H1 (cell line): ENCODE measurements at regions not wholly inside any gene's neighbourhood (a gene's known extent, or its start where the extent isn't known, plus 50 kb on each side); places are given as distances from the start of the nearest gene placed in this dataset.
A peak's percentile ranks its signal among the peaks of the same experiment; 100 is the strongest.

Experiments used
- CTCF ChIA-PET: fragments of 300-600 bp; sonication (Branson Sonifier 250); formaldehyde crosslinking; loops from one replicate; lab custom pipeline; 2021; ENCODE audit not compliant: partially characterized antibody; lab: Charles Lee
- POLR2A ChIA-PET: fragments of 300-600 bp; sonication (Branson Sonifier 250); formaldehyde crosslinking; loops from one replicate; lab custom pipeline; 2021; ENCODE audit warnings: inconsistent platforms; ENCODE audit not compliant: partially characterized antibody; lab: Charles Lee
- DNase-seq, 2 experiments: peaks; one replicate each; pipeline versions ENCODE4 v3.0.0 to v3.0.0-alpha.2; 2010 to 2022; ENCODE audit warnings: low spot score in 2 of 2, low read depth in 1 of 2, mixed read lengths in 1 of 2
- FAIRE-seq: peaks from 2 replicates; lab custom pipeline; 2011; peaks lifted over from hg19 to GRCh38; lab: Jason Lieb, UNC
- H2AFZ ChIP-seq: 2 replicates; pipeline ENCODE4 v1.8.1; 2012; ENCODE audit warnings: low read length, inconsistent platforms
- H2AK5ac ChIP-seq: 2 replicates; pipeline ENCODE4 v1.6.1; 2013; ENCODE audit warnings: low read depth, low read length
- H2BK120ac ChIP-seq: replicated peaks from 2 replicates; pipeline ENCODE3; 2013; ENCODE audit warnings: low read depth, low read length, inconsistent platforms
- H2BK12ac ChIP-seq: 2 replicates; pipeline ENCODE4 v1.6.1; 2013; ENCODE audit warnings: low read depth, low read length
- H2BK15ac ChIP-seq: 2 replicates; pipeline ENCODE4 v1.6.1; 2013; ENCODE audit warnings: low read length
- H2BK20ac ChIP-seq: 2 replicates; pipeline ENCODE4 v1.6.1; 2013; ENCODE audit warnings: low read length
- H2BK5ac ChIP-seq: 2 replicates; pipeline ENCODE4 v1.6.1; 2013; ENCODE audit warnings: low read depth, low read length
- H3K14ac ChIP-seq: 2 replicates; pipeline ENCODE4 v1.6.1; 2013; ENCODE audit warnings: inconsistent platforms; ENCODE audit not compliant: insufficient read length
- H3K18ac ChIP-seq: 2 replicates; pipeline ENCODE4 v1.6.1; 2013; ENCODE audit warnings: low read length; ENCODE audit errors: extremely low read depth
- H3K23ac ChIP-seq: 2 replicates; pipeline ENCODE4 v1.6.1; 2013; ENCODE audit warnings: inconsistent platforms; ENCODE audit not compliant: insufficient read length
- H3K23me2 ChIP-seq: 2 replicates; pipeline ENCODE4 v1.6.1; 2013; ENCODE audit warnings: low read depth, low read length
- H3K27ac ChIP-seq: 2 replicates; pipeline ENCODE4 v1.6.1; 2011; ENCODE audit warnings: low read depth, low read length, inconsistent platforms
- H3K27me3 ChIP-seq, 4 experiments: replicated peaks in 1 of 4; 1 replicate in 1 of 4; 2 replicates in 3 of 4; pipeline versions ENCODE4 v1.6.1 to v1.8.1; 2011 to 2013; ENCODE audit warnings: low read length in 3 of 4, mild to moderate bottlenecking in 3 of 4, inconsistent platforms in 2 of 4, mixed read lengths in 2 of 4, moderate library complexity in 1 of 4; ENCODE audit not compliant: control insufficient read depth in 3 of 4, insufficient read depth in 3 of 4; ENCODE audit errors: extremely low read depth in 1 of 4
- H3K36me3 ChIP-seq, 4 experiments: 2 replicates each; pipeline versions ENCODE4 v1.6.1 to v1.8.1; 2011 to 2013; ENCODE audit warnings: mild to moderate bottlenecking in 4 of 4, low read length in 3 of 4, moderate library complexity in 2 of 4, control low read depth in 1 of 4, inconsistent platforms in 1 of 4; ENCODE audit not compliant: insufficient read depth in 4 of 4, control insufficient read depth in 2 of 4
- H3K4ac ChIP-seq: replicated peaks from 2 replicates; pipeline ENCODE3; 2013; ENCODE audit warnings: low read length, low read depth, mixed read lengths, inconsistent platforms; ENCODE audit not compliant: insufficient read length
- H3K4me1 ChIP-seq, 4 experiments: replicated peaks in 1 of 4; 1 replicate in 1 of 4; 2 replicates in 3 of 4; pipeline versions ENCODE4 v1.6.1 to v1.8.1; 2011 to 2013; ENCODE audit warnings: low read length in 3 of 4, inconsistent platforms in 2 of 4, mixed read lengths in 1 of 4; ENCODE audit not compliant: insufficient read depth in 4 of 4, control insufficient read depth in 3 of 4
- H3K4me2 ChIP-seq, 2 experiments: 2 replicates each; pipeline versions ENCODE4 v1.6.1 to v1.8.1; 2011 to 2013; ENCODE audit warnings: low read depth in 2 of 2, low read length in 2 of 2, control low read depth in 1 of 2, inconsistent platforms in 1 of 2, mild to moderate bottlenecking in 1 of 2; ENCODE audit not compliant: insufficient read depth in 1 of 2
- H3K4me3 ChIP-seq, 4 experiments: fragments of 200-600, 300-600 bp in 1 of 4; sonication (generic), shearing (Covaris generic), sonication (Bioruptor Twin) in 1 of 4; 2 replicates each; pipeline versions ENCODE4 v1.5.1 to v1.8.1; 2011 to 2016; ENCODE audit warnings: low read length in 4 of 4, low read depth in 3 of 4, control low read depth in 2 of 4, inconsistent platforms in 2 of 4, mild to moderate bottlenecking in 2 of 4, mixed read lengths in 1 of 4, moderate library complexity in 1 of 4; ENCODE audit not compliant: insufficient read depth in 2 of 4; ENCODE audit errors: extremely low read depth in 1 of 4
- H3K56ac ChIP-seq: replicated peaks from 2 replicates; pipeline ENCODE3; 2013; ENCODE audit warnings: low read depth, mild to moderate bottlenecking, mixed read lengths, low read length, inconsistent platforms; ENCODE audit not compliant: insufficient read length
- H3K79me1 ChIP-seq: 2 replicates; pipeline ENCODE4 v1.6.1; 2013; ENCODE audit warnings: low read depth, low read length, control low read depth
- H3K79me2 ChIP-seq, 2 experiments: 2 replicates each; pipeline versions ENCODE4 v1.6.1 to v1.8.1; 2012 to 2013; ENCODE audit warnings: low read length in 2 of 2, mild to moderate bottlenecking in 2 of 2, inconsistent platforms in 1 of 2; ENCODE audit not compliant: insufficient read depth in 2 of 2, control insufficient read depth in 1 of 2
- H3K9ac ChIP-seq, 4 experiments: replicated peaks in 1 of 4; 1 replicate in 1 of 4; 2 replicates in 3 of 4; pipeline versions ENCODE4 v1.6.1 to v1.8.1; 2011 to 2013; ENCODE audit warnings: low read depth in 3 of 4, low read length in 3 of 4, control low read depth in 2 of 4, mild to moderate bottlenecking in 2 of 4, moderate library complexity in 2 of 4, inconsistent platforms in 1 of 4; ENCODE audit errors: extremely low read depth in 1 of 4
- H3K9me3 ChIP-seq, 2 experiments: 2 replicates each; pipeline versions ENCODE4 v1.6.1 to v1.8.1; 2012 to 2013; ENCODE audit warnings: mild to moderate bottlenecking in 2 of 2, moderate library complexity in 2 of 2, control low read depth in 1 of 2, inconsistent platforms in 1 of 2, low read depth in 1 of 2, low read length in 1 of 2, mixed read lengths in 1 of 2; ENCODE audit not compliant: insufficient read depth in 2 of 2
- H4K20me1 ChIP-seq, 2 experiments: replicated peaks in 1 of 2; 2 replicates each; pipeline versions ENCODE3 to v1.8.1; 2011 to 2013; ENCODE audit warnings: inconsistent platforms in 2 of 2, low read length in 2 of 2, mild to moderate bottlenecking in 1 of 2; ENCODE audit not compliant: insufficient read depth in 2 of 2, control insufficient read depth in 1 of 2
- H4K5ac ChIP-seq: 2 replicates; pipeline ENCODE4 v1.6.1; 2013; ENCODE audit warnings: low read length, low read depth, mixed read lengths, inconsistent platforms; ENCODE audit not compliant: insufficient read length
- H4K8ac ChIP-seq: 2 replicates; pipeline ENCODE4 v1.8.0; 2013; ENCODE audit warnings: mild to moderate bottlenecking, moderate library complexity, low read length, inconsistent platforms; ENCODE audit not compliant: insufficient read depth; ENCODE audit errors: extremely low read depth
- H4K91ac ChIP-seq: replicated peaks from 2 replicates; pipeline ENCODE3; 2013; ENCODE audit warnings: low read length, mixed read lengths, inconsistent platforms; ENCODE audit not compliant: insufficient read length
- ATF3 ChIP-seq: IDR thresholded peaks from 2 replicates; pipeline ENCODE4 v1.6.1; 2011; ENCODE audit warnings: low read depth, mild to moderate bottlenecking, low read length; ENCODE audit not compliant: insufficient read depth
- BRCA1 ChIP-seq: IDR thresholded peaks from 2 replicates; pipeline ENCODE4 v1.6.1; 2012; ENCODE audit warnings: low read depth, low read length, improper control_type of control experiment
- CBX5 ChIP-seq: fragments of 300-800, 300-1000 bp; sonication (generic); IDR thresholded peaks from 2 replicates; pipeline ENCODE4 v1.7.1; 2016; ENCODE audit warnings: antibody characterized with exemption, low read length, low read depth
- CTCF ChIP-seq, 3 experiments: IDR thresholded peaks; 1 replicate in 2 of 3; 2 replicates in 1 of 3; pipeline versions ENCODE4 v1.5.1 to v1.6.1; 2011; ENCODE audit warnings: low read length in 3 of 3, mild to moderate bottlenecking in 3 of 3, inconsistent platforms in 2 of 3, low read depth in 1 of 3, moderate library complexity in 1 of 3; ENCODE audit not compliant: insufficient read depth in 1 of 3; ENCODE audit errors: control extremely low read depth in 1 of 3
- FOSL1 ChIP-seq: IDR thresholded peaks from 2 replicates; pipeline ENCODE4 v1.6.1; 2011; ENCODE audit warnings: mild to moderate bottlenecking, low read depth, low read length, moderate library complexity; ENCODE audit not compliant: insufficient read depth
- GTF2F1 ChIP-seq: IDR thresholded peaks from 2 replicates; pipeline ENCODE4 v1.6.1; 2012; ENCODE audit warnings: low read depth, low read length, improper control_type of control experiment, borderline replicate concordance
- HDAC6 ChIP-seq: IDR thresholded peaks from one replicate; pipeline ENCODE4 v1.7.1; 2012; ENCODE audit warnings: low read depth, mild to moderate bottlenecking, inconsistent platforms, low read length, moderate library complexity
- JUND ChIP-seq: IDR thresholded peaks from 2 replicates; pipeline ENCODE4 v1.6.1; 2011; ENCODE audit warnings: mild to moderate bottlenecking, improper control_type of control experiment, low read length
- MAFK ChIP-seq: IDR thresholded peaks from 2 replicates; pipeline ENCODE4 v1.6.1; 2012; ENCODE audit warnings: low read depth, mild to moderate bottlenecking, improper control_type of control experiment, low read length
- PHF8 ChIP-seq: fragments of 200-600 bp; sonication (generic); conservative IDR thresholded peaks from 2 replicates; pipeline ENCODE4 v1.7.1; 2012; ENCODE audit warnings: low read depth, mild to moderate bottlenecking, inconsistent platforms, low read length, moderate library complexity
- SIRT6 ChIP-seq: IDR thresholded peaks from one replicate; pipeline ENCODE4 v1.7.1; 2012; ENCODE audit warnings: low read length, inconsistent platforms
- TBP ChIP-seq: IDR thresholded peaks from 2 replicates; pipeline ENCODE4 v1.6.1; 2011; ENCODE audit warnings: low read depth, low read length, improper control_type of control experiment
- WGBS, 2 experiments: shearing (Covaris generic) in 1 of 2; methylation state at CpG; one replicate each; pipeline versions ENCODE4 v1.1.6 to v1.1.7; 2013 to 2015; ENCODE audit warnings: low lambda C conversion rate in 2 of 2, mixed read lengths in 2 of 2, inconsistent platforms in 1 of 2, low coverage in 1 of 2, missing lambda C conversion rate in 1 of 2; ENCODE audit not compliant: insufficient replicate concordance in 2 of 2, insufficient coverage in 1 of 2, insufficient read length in 1 of 2; ENCODE audit errors: extremely low coverage in 1 of 2, missing lambda C conversion rate in 1 of 2; 5-methylcytosine and 5-hydroxymethylcytosine counted together

GRCh38 chr5:160923411-160923810 lies 71.4 kb upstream of the ATP10B start:
- no peak overlapping the region for H3K4me3 ChIP-seq
- no peak overlapping the region for H3K4ac ChIP-seq
- no peak overlapping the region for H2BK12ac ChIP-seq
- no peak overlapping the region for H3K14ac ChIP-seq
- H3K27ac ChIP-seq, result no peak overlapping the region
- H2BK120ac ChIP-seq, result no peak overlapping the region
- H2AK5ac ChIP-seq, result no peak overlapping the region
- H2AFZ ChIP-seq, result no peak overlapping the region
- no peak overlapping the region for H2BK5ac ChIP-seq
- no peak overlapping the region for H3K4me2 ChIP-seq
- H3K4me1 ChIP-seq, result peaks cover 0 to 9% (median 2%) of the 10 kb centered on the region in 4 experiments; a peak in 1 of 7 replicates
- no peak overlapping the region for H2BK20ac ChIP-seq
- no peak for DNase-seq
- no peak overlapping the region for H3K9ac ChIP-seq
- no peaks in the 10 kb centered on the region for H3K79me1 ChIP-seq
- H3K18ac ChIP-seq, result no peak overlapping the region
- H4K5ac ChIP-seq, result no peak overlapping the region
- POLR2A ChIA-PET, result interaction anchor here (1.8 kb wide), 1 partner anchor 8 kb away, joined by 4 read pairs; no protein-coding TSS in a partner anchor
- no peak overlapping the region for H3K23ac ChIP-seq
- CTCF ChIA-PET, result interaction anchor here (0.8 kb wide), 1 partner anchor 9 kb away, joined by 4 read pairs; no protein-coding TSS in a partner anchor
- H2BK15ac ChIP-seq, result 0 out of 2 replicates have a peak overlapping the region, but pooled peaks have one; percentile 9
- H3K23me2 ChIP-seq, result no peaks in the 10 kb centered on the region
- no peaks in the 10 kb centered on the region for H4K20me1 ChIP-seq
- no peak overlapping the region for H4K91ac ChIP-seq
- no peak for FAIRE-seq
- H4K8ac ChIP-seq, result no peak overlapping the region
- H3K56ac ChIP-seq, result no peak overlapping the region
- H3K9me3 ChIP-seq, result no peaks in the 10 kb centered on the region; a peak in 1 of 4 replicates
- no peaks in the 10 kb centered on the region for H3K79me2 ChIP-seq
- H3K27me3 ChIP-seq, result no peaks in the 10 kb centered on the region
- H3K36me3 ChIP-seq, result no peaks in the 10 kb centered on the region
- 92% methylated on average over 7 of the region's 7 CpGs; no CpG with 5 or more reads in 1 of the 2 experiments for WGBS, 2 experiments
- TF ChIP-seq PHF8 (no peak), GTF2F1 (no peak), ATF3 (no peak), CBX5 (no peak), SIRT6 (no peak), JUND (no peak), TBP (no peak), BRCA1 (no peak), FOSL1 (no peak), CTCF (IDR thresholded peaks at IDR 0.05; ENCODE audit: control extremely low read depth in 1 of 3, insufficient read depth in 1 of 3, low read depth in 1 of 3, low read length in 3 of 3) (no peak), MAFK (no peak), HDAC6 (no peak)
